ENCODE measurements at regions not wholly inside any gene's neighbourhood (a gene's known extent, or its start where the extent isn't known, plus 50 kb on each side); places are given as distances from the start of the nearest gene placed in this dataset.

DNA sequence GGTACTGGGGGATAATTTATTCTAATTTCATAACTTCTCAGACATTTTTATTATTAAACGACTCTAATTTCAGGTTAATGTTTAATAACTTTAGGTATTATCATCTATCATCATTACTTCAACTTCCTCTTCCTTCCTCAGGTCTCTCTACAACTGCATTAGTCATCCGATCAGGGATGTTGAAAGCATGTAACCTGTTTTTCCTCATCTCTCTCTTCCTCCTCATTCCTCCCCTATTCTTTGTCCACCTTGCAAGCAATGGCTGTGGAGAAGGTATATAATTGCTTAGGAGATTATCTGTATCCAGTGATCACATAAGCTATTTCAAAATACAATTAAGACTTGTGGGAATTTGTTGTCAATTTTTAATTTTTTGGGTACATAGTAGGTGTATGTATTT, 632.6 kb upstream of the DIAPH2 start:
- TF ChIP-seq, protein P1, sequence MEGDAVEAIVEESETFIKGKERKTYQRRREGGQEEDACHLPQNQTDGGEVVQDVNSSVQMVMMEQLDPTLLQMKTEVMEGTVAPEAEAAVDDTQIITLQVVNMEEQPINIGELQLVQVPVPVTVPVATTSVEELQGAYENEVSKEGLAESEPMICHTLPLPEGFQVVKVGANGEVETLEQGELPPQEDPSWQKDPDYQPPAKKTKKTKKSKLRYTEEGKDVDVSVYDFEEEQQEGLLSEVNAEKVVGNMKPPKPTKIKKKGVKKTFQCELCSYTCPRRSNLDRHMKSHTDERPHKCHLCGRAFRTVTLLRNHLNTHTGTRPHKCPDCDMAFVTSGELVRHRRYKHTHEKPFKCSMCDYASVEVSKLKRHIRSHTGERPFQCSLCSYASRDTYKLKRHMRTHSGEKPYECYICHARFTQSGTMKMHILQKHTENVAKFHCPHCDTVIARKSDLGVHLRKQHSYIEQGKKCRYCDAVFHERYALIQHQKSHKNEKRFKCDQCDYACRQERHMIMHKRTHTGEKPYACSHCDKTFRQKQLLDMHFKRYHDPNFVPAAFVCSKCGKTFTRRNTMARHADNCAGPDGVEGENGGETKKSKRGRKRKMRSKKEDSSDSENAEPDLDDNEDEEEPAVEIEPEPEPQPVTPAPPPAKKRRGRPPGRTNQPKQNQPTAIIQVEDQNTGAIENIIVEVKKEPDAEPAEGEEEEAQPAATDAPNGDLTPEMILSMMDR (conservative IDR thresholded peaks at IDR 0.05; ENCODE audit: low read depth, low read length): no peak
- TF ChIP-seq EZH2 (IDR thresholded peaks at IDR 0.05; ENCODE audit: borderline replicate concordance, low read depth, low read length, poor library complexity, severe bottlenecking): no peak

All from A673 (cell line).